ENCODE measurements at regions not wholly inside any gene's neighbourhood (a gene's known extent, or its start where the extent isn't known, plus 50 kb on each side); places are given as distances from the start of the nearest gene placed in this dataset.
"Not testable (repeated sequence)": the region's sequence is repeated elsewhere in the genome, so short reads cannot be mapped to it uniquely, and the experiment has no call there.

GRCh38 chr14:76690502-76691105 lies 70.7 kb upstream of the VASH1 start:
- no peak overlapping the region for H3K27ac Mint-ChIP-seq
- ATAC-seq (replicated peaks), result no peak
- H3K4me1 Mint-ChIP-seq, result no peaks in the 10 kb centered on the region
- no peak overlapping the region for H3K4me3 Mint-ChIP-seq
- peaks cover 9 to 12% of the 10 kb centered on the region in 2 donors for H3K9me3 Mint-ChIP-seq
- peaks cover 33 to 40% of the 10 kb centered on the region in 2 donors for H3K27me3 Mint-ChIP-seq
- no peaks in the 10 kb centered on the region for H3K36me3 Mint-ChIP-seq
- DNase-seq, result no peak

- no peaks in the 10 kb centered on the region for H3K36me3 Mint-ChIP-seq
- H3K4me3 Mint-ChIP-seq, result no peak overlapping the region
- no peaks in the 10 kb centered on the region for H3K9me3 Mint-ChIP-seq
- H3K27me3 Mint-ChIP-seq, result peaks cover 15 to 22% of the 10 kb centered on the region in 2 donors
- no peak for DNase-seq
- no peaks in the 10 kb centered on the region for H3K4me1 Mint-ChIP-seq
- ATAC-seq (replicated peaks), result no peak
- no peak overlapping the region for H3K27ac Mint-ChIP-seq
Observed at GRCh38 chr14:76694106-76694505, 67.2 kb upstream of the VASH1 start.

DNA sequence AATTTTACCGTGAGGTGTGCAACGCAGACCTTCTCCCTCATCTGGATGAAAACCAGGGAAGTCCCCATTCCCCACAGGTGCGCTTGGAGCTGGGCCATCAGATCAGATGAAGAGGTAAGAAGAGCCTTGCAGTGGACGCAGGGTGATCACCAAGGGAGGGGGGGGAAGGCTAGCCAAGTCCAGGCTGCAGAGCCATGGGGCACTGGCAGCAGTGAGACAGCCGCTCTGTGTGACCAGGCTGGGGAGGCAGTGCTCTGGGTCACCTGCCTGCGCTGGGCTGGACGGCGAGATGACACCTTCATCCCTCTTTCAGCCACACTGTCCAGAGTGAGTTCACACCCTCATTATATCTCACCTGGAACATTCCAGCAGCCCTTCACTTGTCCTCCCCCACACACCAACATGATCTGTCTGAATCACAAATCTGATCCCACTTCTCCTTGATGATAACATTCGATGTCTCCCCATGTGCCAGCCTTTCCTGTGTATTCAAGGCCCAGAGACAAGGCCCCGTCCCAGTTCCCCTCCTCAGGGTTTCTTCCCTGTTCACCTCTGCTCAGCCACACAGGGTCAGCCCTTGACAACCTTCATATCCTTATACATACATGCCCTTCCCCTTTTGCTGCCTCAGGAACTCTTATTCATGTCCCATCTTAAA lies 65.9 kb upstream of the VASH1 start:
- no peaks in the 10 kb centered on the region for H3K9me3 Mint-ChIP-seq
- no peak overlapping the region for H3K4me3 Mint-ChIP-seq
- no peaks in the 10 kb centered on the region for H3K36me3 Mint-ChIP-seq
- no peaks in the 10 kb centered on the region for H3K4me1 Mint-ChIP-seq
- DNase-seq (no peak), ATAC-seq (replicated peaks) (no peak)
- no peak overlapping the region for H3K27ac Mint-ChIP-seq
- peaks cover 9 to 18% of the 10 kb centered on the region in 2 donors for H3K27me3 Mint-ChIP-seq

GRCh38 chr14:76696361-76696760 lies 64.9 kb upstream of the VASH1 start:
- no peak overlapping the region for H3K4me3 Mint-ChIP-seq
- H3K27ac Mint-ChIP-seq, result no peak overlapping the region
- H3K9me3 Mint-ChIP-seq, result no peaks in the 10 kb centered on the region
- no peak for ATAC-seq (replicated peaks)
- peaks cover 9 to 11% of the 10 kb centered on the region in 2 donors for H3K27me3 Mint-ChIP-seq
- H3K36me3 Mint-ChIP-seq, result no peaks in the 10 kb centered on the region
- DNase-seq, result no peak
- no peaks in the 10 kb centered on the region for H3K4me1 Mint-ChIP-seq

- DNase-seq (no peak), ATAC-seq (replicated peaks) (no peak)
- Mint-ChIP-seq H3K4me3 (no peak overlapping the region), H3K4me1 (no peaks in the 10 kb centered on the region), H3K9me3 (no peaks in the 10 kb centered on the region), H3K36me3 (no peaks in the 10 kb centered on the region), H3K27me3 (peaks cover 9 to 11% of the 10 kb centered on the region in 2 donors), H3K27ac (no peak overlapping the region)
Observed at GRCh38 chr14:76696791-76697190, 64.5 kb upstream of the VASH1 start.

DNA sequence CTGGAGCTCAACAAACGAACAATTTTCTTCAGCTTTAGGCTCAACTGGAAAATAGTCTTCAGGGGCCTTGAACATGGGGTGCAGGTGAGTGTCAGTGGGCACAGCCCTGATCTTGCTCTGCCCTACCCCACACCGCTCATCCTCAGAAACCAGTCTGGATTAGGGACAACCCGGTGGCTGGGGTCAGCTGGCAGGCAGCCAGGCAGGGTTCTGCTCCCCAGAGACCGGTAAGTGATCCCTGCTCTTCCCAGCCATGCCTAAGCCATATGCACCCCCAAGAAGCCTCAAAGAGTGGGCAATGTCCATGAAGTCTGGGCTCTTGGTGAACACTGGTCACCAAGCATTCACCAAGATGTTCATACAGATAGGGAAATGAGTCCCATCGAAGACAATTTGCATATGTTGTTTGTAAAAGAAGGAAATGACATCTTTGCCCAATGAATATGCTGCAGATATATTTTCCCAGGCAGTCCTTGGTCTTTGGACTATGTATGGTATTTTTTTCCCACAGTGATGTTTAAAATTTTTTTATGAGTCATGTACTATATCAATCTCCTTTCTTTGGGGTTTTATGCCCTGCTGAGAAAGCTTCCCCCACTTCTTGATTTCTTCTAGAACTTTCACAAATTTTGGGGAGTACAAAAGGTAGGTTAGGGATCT lies 63.9 kb upstream of the VASH1 start:
- Mint-ChIP-seq H3K27me3 (peaks cover 9 to 10% of the 10 kb centered on the region in 2 donors), H3K4me3 (no peak overlapping the region), H3K27ac (no peak overlapping the region), H3K4me1 (no peaks in the 10 kb centered on the region), H3K9me3 (no peaks in the 10 kb centered on the region), H3K36me3 (no peaks in the 10 kb centered on the region)
- ATAC-seq (replicated peaks) (no peak), DNase-seq (no peak)

DNA sequence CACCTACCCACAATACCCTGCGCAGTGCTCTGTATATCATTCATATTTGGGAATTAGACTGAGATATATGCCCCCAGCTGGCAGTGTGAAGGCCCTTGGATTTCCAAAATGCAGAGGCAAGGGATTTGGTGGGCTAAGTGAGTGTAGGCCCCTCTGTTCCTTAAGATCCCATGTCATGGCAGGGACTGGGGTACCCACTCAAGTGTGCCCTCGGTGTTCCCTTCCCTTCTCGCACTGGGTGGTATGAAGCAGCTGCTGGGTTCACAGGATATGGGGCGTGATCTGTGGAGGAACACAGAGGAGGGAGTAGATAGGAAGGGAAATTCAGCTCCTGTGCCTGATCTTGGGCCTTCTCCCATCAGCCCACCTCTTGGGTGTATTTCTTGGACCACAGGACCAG lies 63.1 kb upstream of the VASH1 start:
- Mint-ChIP-seq H3K9me3 (no peaks in the 10 kb centered on the region), H3K27ac (no peak overlapping the region), H3K4me1 (no peaks in the 10 kb centered on the region), H3K27me3 (peaks cover 5 to 9% of the 10 kb centered on the region in 2 donors), H3K4me3 (no peak overlapping the region), H3K36me3 (no peaks in the 10 kb centered on the region)
- no peak for DNase-seq
- no peak for ATAC-seq (replicated peaks)

DNA sequence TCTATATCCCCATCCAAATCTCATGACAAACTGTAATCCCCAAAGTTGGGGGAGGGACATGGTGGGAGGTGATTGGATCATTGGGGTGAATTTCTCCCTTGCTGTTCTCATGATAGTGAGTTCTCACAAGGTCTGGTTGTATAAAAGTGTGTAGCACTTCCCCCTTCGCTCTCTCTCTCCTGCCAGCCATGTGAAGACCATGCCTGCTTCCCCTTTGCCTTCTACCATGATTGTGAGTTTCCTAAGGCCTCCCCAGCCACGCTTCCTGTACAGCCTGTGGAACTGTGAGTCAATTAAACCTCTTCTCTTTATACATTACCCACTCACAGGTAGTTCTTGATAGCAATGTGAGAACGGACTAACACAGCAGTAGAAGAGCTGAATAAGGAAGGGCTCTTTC lies 62.6 kb upstream of the VASH1 start:
- Mint-ChIP-seq H3K9me3 (no peaks in the 10 kb centered on the region), H3K27me3 (peaks cover 5 to 9% of the 10 kb centered on the region in 2 donors), H3K27ac (no peak overlapping the region), H3K4me1 (no peaks in the 10 kb centered on the region), H3K36me3 (no peaks in the 10 kb centered on the region), H3K4me3 (no peak overlapping the region)
- DNase-seq (no peak), ATAC-seq (replicated peaks) (no peak)

DNA sequence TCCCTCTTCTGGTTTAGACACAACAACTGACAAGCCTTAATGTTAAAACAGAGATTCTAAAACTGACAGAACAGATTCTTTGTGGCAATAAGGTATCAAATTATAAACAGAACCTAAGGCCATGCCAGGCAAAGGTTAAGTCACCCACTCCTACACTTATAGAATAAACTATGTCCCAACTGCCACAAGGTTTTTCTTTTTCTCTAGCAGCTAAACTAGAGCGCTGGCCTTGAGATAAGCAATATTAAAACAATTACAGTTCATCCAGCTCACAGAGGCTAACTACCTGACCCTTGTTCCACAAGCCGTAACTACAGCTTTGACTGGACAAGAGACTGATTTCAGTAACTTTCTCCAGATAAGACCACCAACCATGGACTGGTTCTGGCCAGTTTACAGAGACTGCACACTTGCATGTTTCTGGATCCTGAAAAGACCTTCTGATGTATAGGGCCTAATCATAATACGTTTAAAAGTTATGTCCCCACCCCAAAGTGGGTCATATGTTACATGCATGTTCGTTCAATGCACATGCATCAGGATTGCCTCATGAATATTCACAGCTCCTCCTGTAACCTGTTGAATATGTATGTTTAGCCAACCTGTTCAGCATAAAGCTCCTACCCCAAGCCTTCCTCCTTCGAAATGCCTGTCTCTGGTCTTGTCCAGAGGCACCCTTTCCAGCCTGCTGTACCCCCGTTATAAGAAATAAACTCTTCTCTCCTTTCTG lies 61.9 kb upstream of the VASH1 start:
- ATAC-seq (replicated peaks) (no peak), DNase-seq (no peak)
- H3K27me3 Mint-ChIP-seq, result peaks cover 5% of the 10 kb centered on the region in 2 donors
- no peak overlapping the region for H3K4me3 Mint-ChIP-seq
- H3K27ac Mint-ChIP-seq, result no peak overlapping the region
- H3K36me3 Mint-ChIP-seq, result no peaks in the 10 kb centered on the region
- no peaks in the 10 kb centered on the region for H3K4me1 Mint-ChIP-seq
- H3K9me3 Mint-ChIP-seq, result no peaks in the 10 kb centered on the region

- Mint-ChIP-seq H3K9me3 (no peaks in the 10 kb centered on the region), H3K4me3 (no peak overlapping the region), H3K36me3 (no peaks in the 10 kb centered on the region), H3K27ac (no peak overlapping the region), H3K27me3 (peaks cover under 1% of the 10 kb centered on the region in 2 donors), H3K4me1 (no peaks in the 10 kb centered on the region)
- ATAC-seq (replicated peaks) (no peak), DNase-seq (no peak)
Observed at GRCh38 chr14:76699939-76700590, 61.2 kb upstream of the VASH1 start.

DNA sequence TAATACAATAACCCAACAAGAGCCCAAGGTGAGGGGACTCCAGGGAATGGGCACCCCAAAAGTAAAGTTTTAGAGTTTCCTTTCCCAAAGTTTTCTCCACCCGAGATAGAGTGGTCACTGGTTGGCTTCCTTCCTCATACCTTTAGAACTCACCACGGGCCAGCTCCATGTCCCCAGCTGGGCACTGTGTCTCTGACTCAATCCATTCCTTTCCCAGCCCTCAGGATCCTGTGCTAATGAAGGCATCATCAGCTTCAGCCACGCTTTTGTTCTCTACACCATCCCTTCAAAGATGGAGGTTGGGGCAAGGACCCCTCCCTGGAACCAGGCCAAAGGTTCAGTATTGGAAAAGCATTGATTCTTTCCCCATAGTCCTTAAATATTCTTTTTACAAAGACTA lies 59.8 kb upstream of the VASH1 start:
- Mint-ChIP-seq H3K36me3 (no peaks in the 10 kb centered on the region), H3K27ac (no peak overlapping the region), H3K4me1 (no peaks in the 10 kb centered on the region), H3K27me3 (peaks cover 6% of the 10 kb centered on the region in 2 donors), H3K4me3 (no peak overlapping the region), H3K9me3 (no peaks in the 10 kb centered on the region)
- ATAC-seq (replicated peaks) (no peak), DNase-seq (no peak)

DNA sequence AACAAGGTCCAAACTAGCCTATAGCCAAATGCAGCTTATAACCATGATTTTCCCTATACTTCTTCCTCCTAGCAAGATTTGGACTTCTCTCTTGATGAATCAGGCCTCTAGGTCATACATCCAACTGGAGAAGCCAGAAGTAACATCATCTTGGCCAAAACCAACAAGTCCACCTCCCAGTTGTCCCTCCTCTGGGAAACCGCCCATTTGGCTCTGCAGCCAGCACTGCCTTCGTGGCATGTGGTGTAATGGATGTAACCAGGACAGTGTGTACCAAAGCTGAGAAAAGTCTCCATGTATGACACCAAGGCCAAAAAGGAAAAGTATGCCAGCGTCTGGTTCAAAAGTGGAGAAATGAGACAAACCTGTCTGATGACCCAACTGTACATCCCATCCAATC lies 59.3 kb upstream of the VASH1 start:
- no peak for DNase-seq
- no peak overlapping the region for H3K4me3 Mint-ChIP-seq
- no peaks in the 10 kb centered on the region for H3K9me3 Mint-ChIP-seq
- H3K36me3 Mint-ChIP-seq, result no peaks in the 10 kb centered on the region
- peaks cover 6% of the 10 kb centered on the region in 2 donors for H3K27me3 Mint-ChIP-seq
- H3K4me1 Mint-ChIP-seq, result no peaks in the 10 kb centered on the region
- H3K27ac Mint-ChIP-seq, result no peak overlapping the region
- ATAC-seq (replicated peaks), result no peak

DNA sequence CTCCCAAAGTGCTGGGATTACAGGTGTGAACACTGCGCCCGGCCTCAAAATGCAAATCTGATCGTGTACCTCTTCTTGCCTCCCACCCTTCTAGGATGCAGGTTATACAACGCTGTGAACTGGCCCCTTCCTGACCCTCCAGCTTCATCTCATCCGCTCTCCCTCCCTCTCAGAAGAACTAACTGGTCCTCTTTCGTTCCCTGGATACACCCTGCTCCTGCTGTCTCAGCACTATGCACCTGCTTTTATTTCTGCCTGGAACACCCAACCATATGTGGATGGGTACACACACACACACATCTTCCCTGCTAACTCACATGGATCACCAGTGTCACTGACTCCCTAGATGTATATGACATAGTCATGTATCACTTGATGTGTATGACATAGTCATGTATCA lies 56.1 kb upstream of the VASH1 start:
- H3K27ac Mint-ChIP-seq, result no peak overlapping the region

GRCh38 chr14:76706207-76706606 lies 55.1 kb upstream of the VASH1 start:
- not testable (repeated sequence) for ATAC-seq (replicated peaks); H3K27ac Mint-ChIP-seq; DNase-seq; H3K4me1 Mint-ChIP-seq; H3K36me3 Mint-ChIP-seq; H3K9me3 Mint-ChIP-seq; H3K4me3 Mint-ChIP-seq
- peaks cover 6 to 11% of the 10 kb centered on the region in 2 donors for H3K27me3 Mint-ChIP-seq

More for the DNA sequence above, 56.1 kb upstream of the VASH1 start:
- Mint-ChIP-seq H3K4me3 (no peak overlapping the region), H3K36me3 (no peaks in the 10 kb centered on the region), H3K27me3 (peaks cover 6 to 11% of the 10 kb centered on the region in 2 donors), H3K4me1 (no peaks in the 10 kb centered on the region), H3K9me3 (no peaks in the 10 kb centered on the region)
- DNase-seq, result no peak
- no peak for ATAC-seq (replicated peaks)
